Activated T-cell treated with anti-CD3 and anti-CD28 coated beads for 1 hour (primary cell): ENCODE measurements at regions not wholly inside any gene's neighbourhood (a gene's known extent, or its start where the extent isn't known, plus 50 kb on each side); places are given as distances from the start of the nearest gene placed in this dataset.
"Not testable (repeated sequence)": the region's sequence is repeated elsewhere in the genome, so short reads cannot be mapped to it uniquely, and the experiment has no call there.

ENCODE experiments used
- DNase-seq: peaks from one replicate; pipeline ENCODE4 v3.0.0-alpha.2; 2020; ENCODE audit warnings: low read depth

GRCh38 chr3:176628101-176628639 lies 569.1 kb downstream of the TBL1XR1 start:
- no peak for DNase-seq

GRCh38 chr3:176623468-176624150 lies 573.7 kb downstream of the TBL1XR1 start:
- DNase-seq: no peak

GRCh38 chr3:176619833-176620232 lies 577.4 kb downstream of the TBL1XR1 start:
- no peak for DNase-seq

- no peak for DNase-seq
Measured at GRCh38 chr3:176615826-176616225, 581.5 kb downstream of the TBL1XR1 start.

- no peak for DNase-seq
Measured at GRCh38 chr3:176611703-176612102, 585.6 kb downstream of the TBL1XR1 start.

GRCh38 chr3:176609361-176609760 lies 587.9 kb downstream of the TBL1XR1 start:
- DNase-seq: no peak

- DNase-seq: not testable (repeated sequence)
Measured at GRCh38 chr3:176605553-176605952, 591.7 kb downstream of the TBL1XR1 start.

- no peak for DNase-seq
Measured at GRCh38 chr3:176595307-176595706, 602.0 kb downstream of the TBL1XR1 start.

- no peak for DNase-seq
Measured at GRCh38 chr3:176590722-176591121, 606.6 kb downstream of the TBL1XR1 start.

- no peak for DNase-seq
Measured at GRCh38 chr3:176587089-176587488, 610.2 kb downstream of the TBL1XR1 start.

- DNase-seq: no peak
Measured at GRCh38 chr3:176584413-176585176, 612.7 kb downstream of the TBL1XR1 start.

GRCh38 chr3:176583956-176584355 lies 613.3 kb downstream of the TBL1XR1 start:
- DNase-seq: no peak

- DNase-seq: no peak
Measured at GRCh38 chr3:176581589-176581988, 615.7 kb downstream of the TBL1XR1 start.

GRCh38 chr3:176579711-176580185 lies 617.5 kb downstream of the TBL1XR1 start:
- no peak for DNase-seq

- no peak for DNase-seq
Measured at GRCh38 chr3:176578316-176578715, 619.0 kb downstream of the TBL1XR1 start.

GRCh38 chr3:176577447-176577846 lies 619.8 kb downstream of the TBL1XR1 start:
- no peak for DNase-seq

GRCh38 chr3:176574786-176575185 lies 622.5 kb downstream of the TBL1XR1 start:
- DNase-seq: no peak

- no peak for DNase-seq
Measured at GRCh38 chr3:176571926-176572325, 625.4 kb downstream of the TBL1XR1 start.

GRCh38 chr3:176570992-176571391 lies 626.3 kb downstream of the TBL1XR1 start:
- DNase-seq: no peak

- no peak for DNase-seq
Measured at GRCh38 chr3:176568189-176568588, 629.1 kb downstream of the TBL1XR1 start.

- no peak for DNase-seq
Measured at GRCh38 chr3:176566757-176567156, 630.5 kb downstream of the TBL1XR1 start.

GRCh38 chr3:176562331-176562730 lies 635.0 kb downstream of the TBL1XR1 start:
- no peak for DNase-seq

- DNase-seq: no peak
Measured at GRCh38 chr3:176561826-176562225, 635.5 kb downstream of the TBL1XR1 start.
